Keratinocyte (primary cell): ENCODE measurements at regions not wholly inside any gene's neighbourhood (a gene's known extent, or its start where the extent isn't known, plus 50 kb on each side); places are given as distances from the start of the nearest gene placed in this dataset.

Source experiments
- EZH2 ChIP-seq: IDR thresholded peaks from one replicate; pipeline ENCODE4 v1.6.1; 2012; ENCODE audit warnings: inconsistent platforms, mild to moderate bottlenecking, low read length, moderate library complexity
- TF ChIP-seq, protein P1 (sequence below), 3 experiments: IDR thresholded peaks in 1 of 3; conservative IDR thresholded peaks in 1 of 3; optimal IDR thresholded peaks in 1 of 3; 2 replicates in 2 of 3; 3 replicates in 1 of 3; pipeline versions ENCODE3 to v1.5.1; 2011; ENCODE audit warnings: low read length in 3 of 3, mild to moderate bottlenecking in 3 of 3, moderate library complexity in 2 of 3, control low read depth in 1 of 3, inconsistent platforms in 1 of 3; ENCODE audit not compliant: insufficient read depth in 2 of 3; ENCODE audit errors: extremely low read depth in 1 of 3

GRCh38 chr20:40811004-40811403, 122.0 kb upstream of the MAFB start:
- TF ChIP-seq, protein P1, sequence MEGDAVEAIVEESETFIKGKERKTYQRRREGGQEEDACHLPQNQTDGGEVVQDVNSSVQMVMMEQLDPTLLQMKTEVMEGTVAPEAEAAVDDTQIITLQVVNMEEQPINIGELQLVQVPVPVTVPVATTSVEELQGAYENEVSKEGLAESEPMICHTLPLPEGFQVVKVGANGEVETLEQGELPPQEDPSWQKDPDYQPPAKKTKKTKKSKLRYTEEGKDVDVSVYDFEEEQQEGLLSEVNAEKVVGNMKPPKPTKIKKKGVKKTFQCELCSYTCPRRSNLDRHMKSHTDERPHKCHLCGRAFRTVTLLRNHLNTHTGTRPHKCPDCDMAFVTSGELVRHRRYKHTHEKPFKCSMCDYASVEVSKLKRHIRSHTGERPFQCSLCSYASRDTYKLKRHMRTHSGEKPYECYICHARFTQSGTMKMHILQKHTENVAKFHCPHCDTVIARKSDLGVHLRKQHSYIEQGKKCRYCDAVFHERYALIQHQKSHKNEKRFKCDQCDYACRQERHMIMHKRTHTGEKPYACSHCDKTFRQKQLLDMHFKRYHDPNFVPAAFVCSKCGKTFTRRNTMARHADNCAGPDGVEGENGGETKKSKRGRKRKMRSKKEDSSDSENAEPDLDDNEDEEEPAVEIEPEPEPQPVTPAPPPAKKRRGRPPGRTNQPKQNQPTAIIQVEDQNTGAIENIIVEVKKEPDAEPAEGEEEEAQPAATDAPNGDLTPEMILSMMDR (optimal IDR thresholded peaks at IDR 0.05 in 1 of 3, IDR thresholded peaks at IDR 0.05 in 1 of 3, conservative IDR thresholded peaks at IDR 0.05 in 1 of 3; ENCODE audit: extremely low read depth in 1 of 3, insufficient read depth in 2 of 3, low read length in 3 of 3) = no peak
- no peak for TF ChIP-seq EZH2
